ENCODE measurements at regions not wholly inside any gene's neighbourhood (a gene's known extent, or its start where the extent isn't known, plus 50 kb on each side); places are given as distances from the start of the nearest gene placed in this dataset.

DNA sequence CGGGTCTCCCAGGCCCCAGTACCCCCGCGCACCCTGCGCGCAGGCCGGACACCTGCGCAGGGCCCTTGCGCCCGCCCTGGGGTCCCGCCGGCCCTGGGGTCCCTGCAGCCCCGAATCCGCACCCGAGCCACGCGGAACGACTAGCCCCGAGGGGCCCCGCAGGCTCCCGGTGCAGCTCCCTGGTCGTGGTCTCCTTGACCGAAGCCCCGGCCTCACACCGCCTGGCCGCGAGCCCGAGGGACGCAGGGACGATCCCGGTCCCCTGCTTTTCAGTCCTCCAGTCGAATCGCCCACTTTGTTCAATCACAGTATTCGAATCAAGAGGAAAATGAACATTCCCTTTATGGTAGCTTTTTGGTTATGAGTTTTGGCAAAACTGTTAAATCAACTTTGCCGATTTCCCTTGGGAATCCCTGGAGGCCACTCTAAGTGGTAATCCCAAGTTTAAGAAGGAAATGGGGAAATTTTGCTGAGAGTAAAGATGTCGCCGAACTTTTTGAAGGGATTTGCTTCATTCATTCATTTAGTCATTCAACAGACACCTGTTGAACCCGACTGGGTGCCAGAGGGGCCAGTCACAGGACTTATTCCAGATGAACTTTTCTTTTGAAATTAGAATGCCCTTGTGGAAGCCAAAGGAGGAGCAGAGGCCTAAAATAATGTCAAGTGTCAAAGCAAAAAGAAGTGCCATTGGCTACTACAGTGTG is 75.0 kb downstream of the ZIC5 start:
- Mint-ChIP-seq H3K9me3 (no peaks in the 10 kb centered on the region), H3K4me3 (no peak overlapping the region), H3K27ac (ENCODE audit: unreplicated experiment) (no peak overlapping the region), H3K36me3 (ENCODE audit: low read depth) (no peaks in the 10 kb centered on the region), H3K4me1 (peaks cover 31% of the 10 kb centered on the region), H3K27me3 (ENCODE audit: low read depth) (peaks cover 76% of the 10 kb centered on the region)
- TF ChIP-seq, protein P1, sequence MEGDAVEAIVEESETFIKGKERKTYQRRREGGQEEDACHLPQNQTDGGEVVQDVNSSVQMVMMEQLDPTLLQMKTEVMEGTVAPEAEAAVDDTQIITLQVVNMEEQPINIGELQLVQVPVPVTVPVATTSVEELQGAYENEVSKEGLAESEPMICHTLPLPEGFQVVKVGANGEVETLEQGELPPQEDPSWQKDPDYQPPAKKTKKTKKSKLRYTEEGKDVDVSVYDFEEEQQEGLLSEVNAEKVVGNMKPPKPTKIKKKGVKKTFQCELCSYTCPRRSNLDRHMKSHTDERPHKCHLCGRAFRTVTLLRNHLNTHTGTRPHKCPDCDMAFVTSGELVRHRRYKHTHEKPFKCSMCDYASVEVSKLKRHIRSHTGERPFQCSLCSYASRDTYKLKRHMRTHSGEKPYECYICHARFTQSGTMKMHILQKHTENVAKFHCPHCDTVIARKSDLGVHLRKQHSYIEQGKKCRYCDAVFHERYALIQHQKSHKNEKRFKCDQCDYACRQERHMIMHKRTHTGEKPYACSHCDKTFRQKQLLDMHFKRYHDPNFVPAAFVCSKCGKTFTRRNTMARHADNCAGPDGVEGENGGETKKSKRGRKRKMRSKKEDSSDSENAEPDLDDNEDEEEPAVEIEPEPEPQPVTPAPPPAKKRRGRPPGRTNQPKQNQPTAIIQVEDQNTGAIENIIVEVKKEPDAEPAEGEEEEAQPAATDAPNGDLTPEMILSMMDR (conservative IDR thresholded peaks at IDR 0.05) = no peak
- peak; percentile 35 for DNase-seq (ENCODE audit: low read depth, low spot score)

DNA sequence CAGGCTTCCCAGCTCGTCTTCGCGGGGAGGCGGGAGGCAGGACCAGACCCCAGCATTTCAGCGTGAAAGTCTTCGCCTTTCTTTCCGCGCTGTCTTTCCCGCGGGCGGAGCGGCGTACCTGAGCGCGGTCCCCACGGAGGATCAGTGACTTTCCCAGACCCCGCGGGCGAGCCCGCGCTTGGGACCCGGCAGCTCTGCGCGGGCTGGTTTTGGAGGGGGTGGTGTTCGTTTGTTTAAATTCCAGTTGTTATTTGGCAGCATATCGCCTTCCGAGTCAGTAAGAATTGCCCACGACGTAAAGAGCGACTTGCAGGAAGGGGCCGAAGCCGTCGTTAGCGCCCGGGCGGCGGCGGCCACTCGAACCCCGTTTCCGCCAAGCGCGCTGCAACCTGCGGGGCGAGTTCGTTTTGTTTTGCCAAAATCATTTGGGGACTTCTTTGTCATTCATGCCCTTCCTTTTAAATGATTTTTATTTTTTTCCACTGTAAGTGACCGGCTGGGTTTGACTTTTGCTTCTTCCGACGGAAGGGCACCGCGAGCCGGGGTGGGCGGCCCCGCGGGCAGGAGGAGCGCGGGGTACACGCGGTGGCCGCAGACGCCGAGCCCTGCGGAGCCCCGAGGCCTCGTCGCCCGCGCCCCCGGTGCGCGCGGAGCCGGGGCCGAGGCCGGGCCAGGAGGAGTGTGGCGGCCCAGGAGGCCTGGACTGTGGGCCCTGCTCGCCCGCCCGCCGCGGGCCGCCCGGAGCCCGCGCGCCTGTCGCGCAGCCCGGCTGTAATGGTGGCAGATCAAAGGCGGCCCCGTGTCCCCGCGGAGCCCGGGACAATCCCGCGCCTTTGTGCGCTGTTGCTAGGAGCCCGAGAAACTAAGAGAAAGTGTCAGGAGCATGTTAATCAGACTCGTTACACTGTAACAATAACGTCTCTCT is 75.9 kb downstream of the ZIC5 start:
- Mint-ChIP-seq H3K4me1 (peaks cover 33% of the 10 kb centered on the region), H3K9me3 (no peaks in the 10 kb centered on the region), H3K36me3 (ENCODE audit: low read depth) (no peaks in the 10 kb centered on the region), H3K27me3 (ENCODE audit: low read depth) (peaks cover 84% of the 10 kb centered on the region), H3K27ac (ENCODE audit: unreplicated experiment) (no peak overlapping the region), H3K4me3 (peak overlapping the region; percentile 56)
- DNase-seq (ENCODE audit: low read depth, low spot score) = peak; percentile 31
- TF ChIP-seq, protein P1 (conservative IDR thresholded peaks at IDR 0.05) = no peak

DNA sequence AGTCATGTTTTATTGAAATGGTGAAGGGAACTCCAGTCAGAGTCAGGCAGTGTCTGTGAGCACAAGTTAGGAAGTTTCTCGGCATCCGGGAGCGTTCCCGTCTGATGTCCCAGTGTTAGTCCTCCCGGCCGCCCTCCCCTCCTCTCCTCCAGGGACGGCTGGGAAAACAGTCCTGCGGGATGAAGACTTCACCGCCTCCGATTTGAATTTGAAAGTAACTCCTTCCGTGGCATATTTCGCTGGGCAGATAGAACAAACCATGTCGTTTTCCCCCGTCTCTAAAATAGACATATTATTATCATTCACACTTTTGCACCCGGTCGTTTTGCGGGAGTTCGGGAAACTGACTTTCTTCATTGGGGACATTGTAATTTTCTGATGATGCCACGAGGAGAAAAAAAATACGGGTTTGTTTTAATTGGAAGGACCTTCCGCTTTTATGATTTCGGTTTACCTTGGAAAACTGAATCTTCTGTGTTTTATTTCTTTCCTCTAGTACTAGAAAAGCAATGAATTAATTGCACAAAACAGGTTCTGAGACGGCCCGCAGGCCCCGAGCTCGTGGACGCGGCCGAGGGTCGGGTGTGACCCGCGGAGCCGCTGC is 76.6 kb downstream of the ZIC5 start:
- Mint-ChIP-seq H3K9me3 (no peaks in the 10 kb centered on the region), H3K4me1 (peaks cover 33% of the 10 kb centered on the region), H3K27ac (ENCODE audit: unreplicated experiment) (no peak overlapping the region), H3K27me3 (ENCODE audit: low read depth) (peaks cover 85% of the 10 kb centered on the region), H3K36me3 (ENCODE audit: low read depth) (no peaks in the 10 kb centered on the region), H3K4me3 (peak overlapping the region; percentile 56)
- TF ChIP-seq, protein P1 (conservative IDR thresholded peaks at IDR 0.05) = no peak
- DNase-seq (ENCODE audit: low read depth, low spot score) = no peak

DNA sequence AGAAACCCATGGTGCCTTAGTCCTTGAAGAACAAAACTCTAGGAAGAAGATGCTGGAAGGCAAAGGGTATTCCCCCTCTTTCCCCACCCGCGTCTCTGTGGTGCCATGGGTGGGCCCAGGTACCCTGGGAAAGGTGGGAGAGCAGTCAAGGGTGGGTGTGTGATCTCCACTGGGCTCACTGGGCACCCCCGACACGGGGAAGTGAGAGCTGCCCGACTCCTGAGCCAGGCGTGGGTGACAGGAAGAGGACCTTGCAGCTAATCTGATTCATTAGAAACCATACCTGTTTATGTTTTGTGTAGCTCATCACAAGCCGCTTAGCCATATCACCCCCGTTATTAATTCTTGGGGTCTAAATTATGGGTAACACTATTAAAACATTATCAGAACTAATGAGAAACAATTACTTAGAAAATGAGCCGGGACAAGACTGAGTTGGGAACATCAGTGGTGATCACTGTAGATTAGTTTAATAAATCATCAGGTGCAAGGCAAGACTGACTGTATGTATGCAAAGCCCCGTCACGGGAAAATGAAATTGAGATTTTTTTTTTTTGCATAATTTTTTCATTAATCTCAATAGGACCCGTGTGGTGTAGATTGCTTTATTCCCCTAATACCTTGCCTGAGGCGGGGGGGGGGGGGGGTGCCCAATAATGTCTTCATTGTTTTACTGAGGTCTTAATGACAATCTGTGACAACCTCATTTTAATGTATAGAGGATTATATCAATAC is 77.3 kb downstream of the ZIC5 start:
- Mint-ChIP-seq H3K27me3 (ENCODE audit: low read depth) (peaks cover 91% of the 10 kb centered on the region), H3K4me1 (peaks cover 33% of the 10 kb centered on the region), H3K27ac (ENCODE audit: unreplicated experiment) (no peak overlapping the region), H3K36me3 (ENCODE audit: low read depth) (no peaks in the 10 kb centered on the region), H3K9me3 (no peaks in the 10 kb centered on the region), H3K4me3 (peak overlapping the region; percentile 36)
- no peak for DNase-seq (ENCODE audit: low read depth, low spot score)
- TF ChIP-seq, protein P1 (conservative IDR thresholded peaks at IDR 0.05) = no peak

DNA sequence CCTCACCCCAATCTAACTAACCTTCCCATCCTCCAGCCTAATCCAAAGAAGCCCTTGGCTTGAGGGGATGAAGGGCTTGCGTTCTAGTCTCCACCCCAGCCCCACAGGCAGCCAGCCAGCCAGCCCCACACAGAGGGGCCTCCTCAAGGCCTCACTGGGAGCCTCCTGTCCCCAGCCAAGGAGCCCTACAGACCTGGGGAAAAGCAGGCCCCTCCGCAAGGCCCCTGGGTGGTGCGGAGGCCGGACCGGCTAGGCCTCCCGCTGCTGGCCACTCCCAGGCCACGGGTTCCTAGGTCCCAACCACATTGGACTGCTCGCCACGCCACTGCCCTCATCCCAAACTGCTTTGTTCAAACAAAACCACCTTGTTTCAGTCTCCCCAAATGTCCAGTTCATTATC is 78.0 kb downstream of the ZIC5 start:
- Mint-ChIP-seq H3K4me3 (no peak overlapping the region), H3K9me3 (no peaks in the 10 kb centered on the region), H3K27me3 (ENCODE audit: low read depth) (peaks cover 90% of the 10 kb centered on the region), H3K36me3 (ENCODE audit: low read depth) (no peaks in the 10 kb centered on the region), H3K27ac (ENCODE audit: unreplicated experiment) (no peak overlapping the region), H3K4me1 (peaks cover 29% of the 10 kb centered on the region)
- no peak for DNase-seq (ENCODE audit: low read depth, low spot score)
- TF ChIP-seq, protein P1 (conservative IDR thresholded peaks at IDR 0.05) = no peak
